HepG2 (cell line): ENCODE measurements at regions not wholly inside any gene's neighbourhood (a gene's known extent, or its start where the extent isn't known, plus 50 kb on each side); places are given as distances from the start of the nearest gene placed in this dataset.
A peak's percentile ranks its signal among the peaks of the same experiment; 100 is the strongest.

Experiments
- ARNTL ChIP-seq: sonication (generic); formaldehyde crosslinking; IDR thresholded peaks from 2 replicates; pipeline ENCODE4 v1.4.0; 2020; ENCODE audit warnings: mild to moderate bottlenecking, missing genetic modification reagents
- ATF6 ChIP-seq: sonication (generic); formaldehyde crosslinking; conservative IDR thresholded peaks from 2 replicates; pipeline ENCODE4 v1.4.0; 2020; ENCODE audit warnings: missing genetic modification reagents
- EHMT2 ChIP-seq: fragments of 200-600 bp; sonication (generic); IDR thresholded peaks from 2 replicates; pipeline ENCODE4 v1.7.0; 2017; ENCODE audit warnings: antibody characterized with exemption, low read depth, low read length, borderline replicate concordance
- GTF3A ChIP-seq: sonication (generic); formaldehyde crosslinking; conservative IDR thresholded peaks from 2 replicates; pipeline ENCODE4 v1.4.0; 2020; ENCODE audit warnings: mild to moderate bottlenecking, missing genetic modification reagents
- HOXA5 ChIP-seq: sonication (generic); formaldehyde crosslinking; IDR thresholded peaks from 2 replicates; pipeline ENCODE4 v1.4.0; 2020; ENCODE audit warnings: missing genetic modification reagents
- IRX3 ChIP-seq: sonication (generic); formaldehyde crosslinking; IDR thresholded peaks from 2 replicates; pipeline ENCODE4 v1.8.1; 2023; ENCODE audit warnings: mild to moderate bottlenecking, low read depth, missing genetic modification reagents, borderline replicate concordance
- KDM1A ChIP-seq: IDR thresholded peaks from 2 replicates; pipeline ENCODE4 v1.6.1; 2016; ENCODE audit warnings: missing compliant biosample characterization
- NCOA1 ChIP-seq: sonication (generic); formaldehyde crosslinking; IDR thresholded peaks from 2 replicates; pipeline ENCODE4 v1.9.0; 2021; ENCODE audit warnings: missing genetic modification reagents
- NFE2L1 ChIP-seq: sonication (generic); formaldehyde crosslinking; IDR thresholded peaks from 2 replicates; pipeline ENCODE4 v1.4.0; 2020; ENCODE audit warnings: missing genetic modification reagents, mild to moderate bottlenecking, borderline replicate concordance
- NR2C2 ChIP-seq: sonication (generic); formaldehyde crosslinking; IDR thresholded peaks from 2 replicates; pipeline ENCODE4 v1.4.0; 2020; ENCODE audit warnings: missing genetic modification reagents, mild to moderate bottlenecking, moderate library complexity, borderline replicate concordance
- PATZ1 ChIP-seq: sonication (generic); formaldehyde crosslinking; IDR thresholded peaks from 2 replicates; pipeline ENCODE4 v1.4.0; 2020; ENCODE audit warnings: missing genetic modification reagents
- POGZ ChIP-seq: sonication (generic); formaldehyde crosslinking; IDR thresholded peaks from 2 replicates; pipeline ENCODE4 v1.4.0; 2020; ENCODE audit warnings: mild to moderate bottlenecking, missing genetic modification reagents
- SKIL ChIP-seq: sonication (generic); formaldehyde crosslinking; IDR thresholded peaks from 2 replicates; pipeline ENCODE4 v1.8.0; 2022; ENCODE audit warnings: missing genetic modification reagents, mild to moderate bottlenecking, moderate library complexity, borderline replicate concordance
- SYNCRIP ChIP-seq: fragments of 200-400 bp; formaldehyde crosslinking; IDR thresholded peaks from 2 replicates; pipeline ENCODE4 v1.6.1; 2018; ENCODE audit warnings: mild to moderate bottlenecking, low read depth, low read length; ENCODE audit not compliant: insufficient read depth
- TBP ChIP-seq: sonication (generic); formaldehyde crosslinking; IDR thresholded peaks from 2 replicates; pipeline ENCODE4 v1.5.0; 2020; ENCODE audit warnings: missing genetic modification reagents
- XBP1 ChIP-seq: sonication (generic); formaldehyde crosslinking; IDR thresholded peaks from 2 replicates; pipeline ENCODE4 v1.5.0; 2020; ENCODE audit warnings: missing genetic modification reagents
- ZBED4 ChIP-seq: sonication (generic); formaldehyde crosslinking; IDR thresholded peaks from 2 replicates; pipeline ENCODE4 v1.4.0; 2020; ENCODE audit warnings: missing genetic modification reagents, borderline replicate concordance
- ZNF232 ChIP-seq: sonication (generic); formaldehyde crosslinking; IDR thresholded peaks from 2 replicates; pipeline ENCODE4 v1.4.0; 2020; ENCODE audit warnings: missing genetic modification reagents, borderline replicate concordance
- ZNF550 ChIP-seq: sonication (generic); formaldehyde crosslinking; IDR thresholded peaks from 2 replicates; pipeline ENCODE4 v1.4.0; 2020; ENCODE audit warnings: mild to moderate bottlenecking, missing genetic modification reagents, borderline replicate concordance
- ZNF614 ChIP-seq: IDR thresholded peaks from 2 replicates; pipeline ENCODE4 v1.6.1; 2018; ENCODE audit warnings: missing biosample characterization, missing genetic modification reagents, inconsistent platforms, borderline replicate concordance
- ZNF775 ChIP-seq: sonication (generic); formaldehyde crosslinking; IDR thresholded peaks from 2 replicates; pipeline ENCODE4 v1.4.0; 2020; ENCODE audit warnings: missing genetic modification reagents, mild to moderate bottlenecking, moderate library complexity, borderline replicate concordance

GRCh38 chr2:53104263-53104662 lies 663.3 kb upstream of the CHAC2 start (continued):
- TF ChIP-seq ZBED4 (CRISPR knock-in tag) (no peak), KDM1A (CRISPR knock-in tag) (no peak), EHMT2 (peak; percentile 37; the same call in 1 of the 2 replicates), NCOA1 (no peak), ZNF775 (CRISPR knock-in tag) (no peak), POGZ (CRISPR knock-in tag) (peak; percentile 59; the same call in 1 of the 2 replicates), PATZ1 (CRISPR knock-in tag) (peak; percentile 51), NR2C2 (CRISPR knock-in tag) (peak; percentile 37; the same call in 1 of the 2 replicates), SYNCRIP (no peak), IRX3 (CRISPR knock-in tag) (no peak), SKIL (CRISPR knock-in tag) (no peak), ARNTL (CRISPR knock-in tag) (no peak), ZNF550 (no peak), ZNF614 (0 out of 2 replicates have a peak, but pooled peaks have one; percentile 44), TBP (CRISPR knock-in tag) (no peak), ATF6 (CRISPR knock-in tag) (no peak), NFE2L1 (CRISPR knock-in tag) (no peak), ZNF232 (CRISPR knock-in tag) (no peak), GTF3A (CRISPR knock-in tag) (no peak), XBP1 (CRISPR knock-in tag) (no peak), HOXA5 (no peak; the same call in 1 of the 2 replicates)
